ENCODE measurements at regions not wholly inside any gene's neighbourhood (a gene's known extent, or its start where the extent isn't known, plus 50 kb on each side); places are given as distances from the start of the nearest gene placed in this dataset.
A peak's percentile ranks its signal among the peaks of the same experiment; 100 is the strongest.

DNA sequence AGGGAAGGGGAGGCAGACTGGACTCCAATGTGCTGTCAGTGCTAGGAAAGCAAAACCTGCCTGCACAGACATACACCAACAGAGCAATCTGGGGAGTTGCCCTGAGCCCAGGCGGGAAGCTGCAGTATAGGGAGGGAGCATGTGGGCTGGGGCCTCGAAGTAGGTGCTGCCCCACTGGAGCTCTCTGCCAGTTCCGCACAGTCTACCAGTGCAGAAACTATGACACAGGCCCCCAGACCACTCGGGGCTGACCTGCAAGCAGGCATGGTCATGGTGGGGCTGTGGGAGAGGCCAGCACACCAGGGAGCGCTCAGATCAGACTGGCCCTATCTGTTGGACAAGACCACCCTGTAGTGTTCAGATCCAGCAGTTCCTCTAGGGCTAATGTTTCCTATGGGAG, 344.1 kb upstream of the TRAM1L1 start:
- Histone ChIP-seq H3K27ac (ENCODE audit: low read depth, low read length) (no peak overlapping the region), H3K27me3 (ENCODE audit: control insufficient read depth, insufficient read depth, low read length, poor library complexity, severe bottlenecking) (no peaks in the 10 kb centered on the region), H3K4me1 (ENCODE audit: control insufficient read depth, insufficient read depth, low read length) (no peaks in the 10 kb centered on the region), H3K9ac (ENCODE audit: extremely low read depth, low read length, poor library complexity, severe bottlenecking) (no peak overlapping the region), H3K4me3 (ENCODE audit: low read length) (no peak overlapping the region), H3K9me3 (ENCODE audit: control insufficient read depth, low read length) (no peaks in the 10 kb centered on the region), H3K36me3 (ENCODE audit: control insufficient read depth, insufficient read depth, low read length) (no peaks in the 10 kb centered on the region)
- DNase-seq = no peak
- Mint-ChIP-seq H3K9me3 (peaks cover 12% of the 10 kb centered on the region), H3K27ac (no peak overlapping the region), H3K36me3 (ENCODE audit: low read depth) (no peaks in the 10 kb centered on the region), H3K27me3 (ENCODE audit: insufficient read depth) (peaks cover 11% of the 10 kb centered on the region), H3K4me3 (no peak overlapping the region), H3K4me1 (no peaks in the 10 kb centered on the region)
- 93 to 100% methylated on average over 3 to 5 of the region's 5 CpGs for WGBS, 2 experiments (ENCODE audit: insufficient coverage in 1 of 2, insufficient read length in 1 of 2)
- TF ChIP-seq, protein P1, sequence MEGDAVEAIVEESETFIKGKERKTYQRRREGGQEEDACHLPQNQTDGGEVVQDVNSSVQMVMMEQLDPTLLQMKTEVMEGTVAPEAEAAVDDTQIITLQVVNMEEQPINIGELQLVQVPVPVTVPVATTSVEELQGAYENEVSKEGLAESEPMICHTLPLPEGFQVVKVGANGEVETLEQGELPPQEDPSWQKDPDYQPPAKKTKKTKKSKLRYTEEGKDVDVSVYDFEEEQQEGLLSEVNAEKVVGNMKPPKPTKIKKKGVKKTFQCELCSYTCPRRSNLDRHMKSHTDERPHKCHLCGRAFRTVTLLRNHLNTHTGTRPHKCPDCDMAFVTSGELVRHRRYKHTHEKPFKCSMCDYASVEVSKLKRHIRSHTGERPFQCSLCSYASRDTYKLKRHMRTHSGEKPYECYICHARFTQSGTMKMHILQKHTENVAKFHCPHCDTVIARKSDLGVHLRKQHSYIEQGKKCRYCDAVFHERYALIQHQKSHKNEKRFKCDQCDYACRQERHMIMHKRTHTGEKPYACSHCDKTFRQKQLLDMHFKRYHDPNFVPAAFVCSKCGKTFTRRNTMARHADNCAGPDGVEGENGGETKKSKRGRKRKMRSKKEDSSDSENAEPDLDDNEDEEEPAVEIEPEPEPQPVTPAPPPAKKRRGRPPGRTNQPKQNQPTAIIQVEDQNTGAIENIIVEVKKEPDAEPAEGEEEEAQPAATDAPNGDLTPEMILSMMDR (conservative IDR thresholded peaks at IDR 0.05) = no peak

DNA sequence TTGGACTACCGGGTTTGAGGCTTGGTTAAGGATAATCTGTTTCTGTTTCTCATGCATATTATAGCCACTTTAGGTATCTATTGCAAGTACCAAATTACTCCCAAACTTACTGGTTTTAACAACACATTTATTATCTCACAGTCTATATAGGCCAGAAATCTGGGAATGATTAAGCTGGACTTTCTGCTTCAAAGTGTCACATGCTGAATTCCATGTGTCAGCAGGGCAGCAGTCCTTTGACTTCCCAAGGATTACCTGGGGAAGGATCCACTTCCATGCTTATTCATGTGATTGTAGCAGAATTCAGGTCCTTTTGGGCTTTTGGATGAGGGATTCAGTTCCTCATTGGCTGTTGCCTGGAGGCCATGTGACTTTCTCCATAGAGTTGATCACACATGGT, 349.0 kb upstream of the TRAM1L1 start:
- Mint-ChIP-seq H3K4me3 (no peak overlapping the region), H3K27ac (no peak overlapping the region), H3K36me3 (ENCODE audit: low read depth) (no peaks in the 10 kb centered on the region), H3K4me1 (no peaks in the 10 kb centered on the region), H3K27me3 (ENCODE audit: insufficient read depth) (no peaks in the 10 kb centered on the region), H3K9me3 (peaks cover under 1% of the 10 kb centered on the region)
- H3K4me3 ChIP-seq (ENCODE audit: low read length) = no peak overlapping the region
- no peaks in the 10 kb centered on the region for H3K36me3 ChIP-seq (ENCODE audit: control insufficient read depth, insufficient read depth, low read length)
- no peak overlapping the region for H3K27ac ChIP-seq (ENCODE audit: low read depth, low read length)
- no peaks in the 10 kb centered on the region for H3K4me1 ChIP-seq (ENCODE audit: control insufficient read depth, insufficient read depth, low read length)
- no peak overlapping the region for H3K9ac ChIP-seq (ENCODE audit: extremely low read depth, low read length, poor library complexity, severe bottlenecking)
- WGBS, 2 experiments (ENCODE audit: insufficient coverage in 1 of 2, insufficient read length in 1 of 2) = 82% methylated on average over 1 of the region's 1 CpG; no CpG with 5 or more reads in 1 of the 2 experiments
- DNase-seq = no peak
- H3K9me3 ChIP-seq (ENCODE audit: control insufficient read depth, low read length) = no peaks in the 10 kb centered on the region
- H3K27me3 ChIP-seq (ENCODE audit: control insufficient read depth, insufficient read depth, low read length, poor library complexity, severe bottlenecking) = no peaks in the 10 kb centered on the region
- TF ChIP-seq, protein P1 (conservative IDR thresholded peaks at IDR 0.05) = no peak

DNA sequence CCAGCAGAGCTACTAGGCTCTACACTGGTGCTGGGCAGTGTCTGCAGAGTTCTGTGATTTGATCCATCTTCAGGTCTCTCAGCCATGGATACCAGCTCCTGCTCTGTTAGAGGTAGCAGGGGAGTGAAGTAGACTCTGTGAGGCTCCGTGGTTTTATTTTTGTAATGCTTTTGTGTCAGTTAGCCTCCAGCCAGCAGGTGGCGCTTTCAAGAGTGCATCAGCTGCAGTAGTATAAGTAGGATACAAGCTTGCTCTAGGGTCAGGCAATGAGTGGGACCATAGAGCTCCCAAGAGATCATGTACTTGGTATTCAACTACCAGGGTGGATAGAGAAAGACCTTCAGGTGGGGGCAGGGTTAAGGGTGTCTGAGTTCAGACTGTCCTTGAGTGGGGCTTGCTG, 362.5 kb upstream of the TRAM1L1 start:
- H3K27ac ChIP-seq (ENCODE audit: low read depth, low read length) = no peak overlapping the region
- Mint-ChIP-seq H3K36me3 (ENCODE audit: low read depth) (no peaks in the 10 kb centered on the region), H3K4me1 (no peaks in the 10 kb centered on the region), H3K27ac (no peak overlapping the region), H3K27me3 (ENCODE audit: insufficient read depth) (no peaks in the 10 kb centered on the region), H3K4me3 (no peak overlapping the region), H3K9me3 (peaks cover 12% of the 10 kb centered on the region)
- 82 to 86% methylated on average over 1 to 2 of the region's 2 CpGs for WGBS, 2 experiments (ENCODE audit: insufficient coverage in 1 of 2, insufficient read length in 1 of 2)
- DNase-seq = peak; percentile 80
- H3K4me3 ChIP-seq (ENCODE audit: low read length) = no peak overlapping the region
- peaks cover 11% of the 10 kb centered on the region for H3K9me3 ChIP-seq (ENCODE audit: control insufficient read depth, low read length)
- no peak overlapping the region for H3K9ac ChIP-seq (ENCODE audit: extremely low read depth, low read length, poor library complexity, severe bottlenecking)
- H3K27me3 ChIP-seq (ENCODE audit: control insufficient read depth, insufficient read depth, low read length, poor library complexity, severe bottlenecking) = no peaks in the 10 kb centered on the region
- no peaks in the 10 kb centered on the region for H3K36me3 ChIP-seq (ENCODE audit: control insufficient read depth, insufficient read depth, low read length)
- no peaks in the 10 kb centered on the region for H3K4me1 ChIP-seq (ENCODE audit: control insufficient read depth, insufficient read depth, low read length)
- TF ChIP-seq, protein P1 (conservative IDR thresholded peaks at IDR 0.05) = peak; percentile 68
